ENCODE measurements at regions not wholly inside any gene's neighbourhood (a gene's known extent, or its start where the extent isn't known, plus 50 kb on each side); places are given as distances from the start of the nearest gene placed in this dataset.

DNA sequence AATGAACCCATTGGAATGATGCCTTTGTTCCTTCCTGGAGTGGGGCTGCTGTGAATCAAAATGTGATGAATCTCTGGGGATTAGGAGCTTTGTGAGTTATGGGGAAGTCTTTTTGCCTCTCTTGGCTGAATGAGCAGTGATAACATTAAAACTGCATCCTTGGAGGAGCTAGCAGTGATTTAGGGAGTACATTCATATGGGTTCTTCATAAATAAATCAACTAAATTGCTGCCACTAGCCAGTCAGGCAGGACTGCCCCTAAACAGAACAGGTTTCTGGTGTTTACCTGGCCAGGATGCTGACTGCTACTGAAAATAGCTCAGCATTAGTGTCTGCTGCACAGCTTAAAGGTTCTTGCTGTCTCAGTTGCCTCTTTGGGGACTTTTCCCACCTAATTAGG lies 244.5 kb upstream of the MEX3C start (continued):
- TF ChIP-seq, protein P1, sequence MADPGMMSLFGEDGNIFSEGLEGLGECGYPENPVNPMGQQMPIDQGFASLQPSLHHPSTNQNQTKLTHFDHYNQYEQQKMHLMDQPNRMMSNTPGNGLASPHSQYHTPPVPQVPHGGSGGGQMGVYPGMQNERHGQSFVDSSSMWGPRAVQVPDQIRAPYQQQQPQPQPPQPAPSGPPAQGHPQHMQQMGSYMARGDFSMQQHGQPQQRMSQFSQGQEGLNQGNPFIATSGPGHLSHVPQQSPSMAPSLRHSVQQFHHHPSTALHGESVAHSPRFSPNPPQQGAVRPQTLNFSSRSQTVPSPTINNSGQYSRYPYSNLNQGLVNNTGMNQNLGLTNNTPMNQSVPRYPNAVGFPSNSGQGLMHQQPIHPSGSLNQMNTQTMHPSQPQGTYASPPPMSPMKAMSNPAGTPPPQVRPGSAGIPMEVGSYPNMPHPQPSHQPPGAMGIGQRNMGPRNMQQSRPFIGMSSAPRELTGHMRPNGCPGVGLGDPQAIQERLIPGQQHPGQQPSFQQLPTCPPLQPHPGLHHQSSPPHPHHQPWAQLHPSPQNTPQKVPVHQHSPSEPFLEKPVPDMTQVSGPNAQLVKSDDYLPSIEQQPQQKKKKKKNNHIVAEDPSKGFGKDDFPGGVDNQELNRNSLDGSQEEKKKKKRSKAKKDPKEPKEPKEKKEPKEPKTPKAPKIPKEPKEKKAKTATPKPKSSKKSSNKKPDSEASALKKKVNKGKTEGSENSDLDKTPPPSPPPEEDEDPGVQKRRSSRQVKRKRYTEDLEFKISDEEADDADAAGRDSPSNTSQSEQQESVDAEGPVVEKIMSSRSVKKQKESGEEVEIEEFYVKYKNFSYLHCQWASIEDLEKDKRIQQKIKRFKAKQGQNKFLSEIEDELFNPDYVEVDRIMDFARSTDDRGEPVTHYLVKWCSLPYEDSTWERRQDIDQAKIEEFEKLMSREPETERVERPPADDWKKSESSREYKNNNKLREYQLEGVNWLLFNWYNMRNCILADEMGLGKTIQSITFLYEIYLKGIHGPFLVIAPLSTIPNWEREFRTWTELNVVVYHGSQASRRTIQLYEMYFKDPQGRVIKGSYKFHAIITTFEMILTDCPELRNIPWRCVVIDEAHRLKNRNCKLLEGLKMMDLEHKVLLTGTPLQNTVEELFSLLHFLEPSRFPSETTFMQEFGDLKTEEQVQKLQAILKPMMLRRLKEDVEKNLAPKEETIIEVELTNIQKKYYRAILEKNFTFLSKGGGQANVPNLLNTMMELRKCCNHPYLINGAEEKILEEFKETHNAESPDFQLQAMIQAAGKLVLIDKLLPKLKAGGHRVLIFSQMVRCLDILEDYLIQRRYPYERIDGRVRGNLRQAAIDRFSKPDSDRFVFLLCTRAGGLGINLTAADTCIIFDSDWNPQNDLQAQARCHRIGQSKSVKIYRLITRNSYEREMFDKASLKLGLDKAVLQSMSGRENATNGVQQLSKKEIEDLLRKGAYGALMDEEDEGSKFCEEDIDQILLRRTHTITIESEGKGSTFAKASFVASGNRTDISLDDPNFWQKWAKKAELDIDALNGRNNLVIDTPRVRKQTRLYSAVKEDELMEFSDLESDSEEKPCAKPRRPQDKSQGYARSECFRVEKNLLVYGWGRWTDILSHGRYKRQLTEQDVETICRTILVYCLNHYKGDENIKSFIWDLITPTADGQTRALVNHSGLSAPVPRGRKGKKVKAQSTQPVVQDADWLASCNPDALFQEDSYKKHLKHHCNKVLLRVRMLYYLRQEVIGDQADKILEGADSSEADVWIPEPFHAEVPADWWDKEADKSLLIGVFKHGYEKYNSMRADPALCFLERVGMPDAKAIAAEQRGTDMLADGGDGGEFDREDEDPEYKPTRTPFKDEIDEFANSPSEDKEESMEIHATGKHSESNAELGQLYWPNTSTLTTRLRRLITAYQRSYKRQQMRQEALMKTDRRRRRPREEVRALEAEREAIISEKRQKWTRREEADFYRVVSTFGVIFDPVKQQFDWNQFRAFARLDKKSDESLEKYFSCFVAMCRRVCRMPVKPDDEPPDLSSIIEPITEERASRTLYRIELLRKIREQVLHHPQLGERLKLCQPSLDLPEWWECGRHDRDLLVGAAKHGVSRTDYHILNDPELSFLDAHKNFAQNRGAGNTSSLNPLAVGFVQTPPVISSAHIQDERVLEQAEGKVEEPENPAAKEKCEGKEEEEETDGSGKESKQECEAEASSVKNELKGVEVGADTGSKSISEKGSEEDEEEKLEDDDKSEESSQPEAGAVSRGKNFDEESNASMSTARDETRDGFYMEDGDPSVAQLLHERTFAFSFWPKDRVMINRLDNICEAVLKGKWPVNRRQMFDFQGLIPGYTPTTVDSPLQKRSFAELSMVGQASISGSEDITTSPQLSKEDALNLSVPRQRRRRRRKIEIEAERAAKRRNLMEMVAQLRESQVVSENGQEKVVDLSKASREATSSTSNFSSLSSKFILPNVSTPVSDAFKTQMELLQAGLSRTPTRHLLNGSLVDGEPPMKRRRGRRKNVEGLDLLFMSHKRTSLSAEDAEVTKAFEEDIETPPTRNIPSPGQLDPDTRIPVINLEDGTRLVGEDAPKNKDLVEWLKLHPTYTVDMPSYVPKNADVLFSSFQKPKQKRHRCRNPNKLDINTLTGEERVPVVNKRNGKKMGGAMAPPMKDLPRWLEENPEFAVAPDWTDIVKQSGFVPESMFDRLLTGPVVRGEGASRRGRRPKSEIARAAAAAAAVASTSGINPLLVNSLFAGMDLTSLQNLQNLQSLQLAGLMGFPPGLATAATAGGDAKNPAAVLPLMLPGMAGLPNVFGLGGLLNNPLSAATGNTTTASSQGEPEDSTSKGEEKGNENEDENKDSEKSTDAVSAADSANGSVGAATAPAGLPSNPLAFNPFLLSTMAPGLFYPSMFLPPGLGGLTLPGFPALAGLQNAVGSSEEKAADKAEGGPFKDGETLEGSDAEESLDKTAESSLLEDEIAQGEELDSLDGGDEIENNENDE (IDR thresholded peaks at IDR 0.05; ENCODE audit: insufficient replicate concordance, low read length): no peak
- TF ChIP-seq KDM5A (IDR thresholded peaks at IDR 0.05; ENCODE audit: low read length) (no peak), TBP (IDR thresholded peaks at IDR 0.05; ENCODE audit: low read depth, low read length) (no peak)
